Transverse colon (tissue), 4 donors: ENCODE measurements at regions not wholly inside any gene's neighbourhood (a gene's known extent, or its start where the extent isn't known, plus 50 kb on each side); places are given as distances from the start of the nearest gene placed in this dataset.

Experiments used
- DNase-seq: peaks from one replicate; pipeline ENCODE4 v3.0.0-alpha.2; 2019
- H3K27ac ChIP-seq, 4 donors: fragments of 200-600 bp; sonication (generic); 2 replicates each; pipeline ENCODE4 v1.5.1; 2016 to 2018; ENCODE audit warnings: inconsistent platforms in 4 of 4
- H3K27me3 ChIP-seq: fragments of 200-600 bp; sonication (generic); 2 replicates; pipeline ENCODE4 v1.5.1; 2017; ENCODE audit warnings: inconsistent platforms
- H3K36me3 ChIP-seq, 4 donors: fragments of 200-600 bp; sonication (generic); 2 replicates each; pipeline ENCODE4 v1.5.1; 2017 to 2019; ENCODE audit warnings: inconsistent platforms in 4 of 4
- H3K4me1 ChIP-seq, 4 donors: fragments of 200-600 bp; sonication (generic); 2 replicates each; pipeline ENCODE4 v1.5.1; 2017 to 2020; ENCODE audit warnings: inconsistent platforms in 4 of 4
- H3K4me3 ChIP-seq, 4 donors: fragments of 200-600 bp; sonication (generic); 1 replicate in 1 of 4; 2 replicates in 3 of 4; pipeline versions ENCODE4 v1.5.1 to v1.6.1; 2017 to 2019; ENCODE audit warnings: inconsistent platforms in 4 of 4
- H3K9me3 ChIP-seq, 2 donors: fragments of 200-600 bp; sonication (generic); 2 replicates each; pipeline ENCODE4 v1.5.1; 2017 to 2019; ENCODE audit warnings: inconsistent platforms in 2 of 2
- EP300 ChIP-seq: sonication (generic); formaldehyde crosslinking; IDR thresholded peaks from one replicate; pipeline ENCODE4 v1.6.1; 2017; ENCODE audit warnings: antibody characterized with exemption, low read depth
- POLR2A ChIP-seq: fragments of 450-650 bp; IDR thresholded peaks from one replicate; pipeline ENCODE4 v1.6.1; 2016; ENCODE audit warnings: antibody characterized with exemption, mild to moderate bottlenecking, moderate library complexity
- POLR2AphosphoS5 ChIP-seq, 3 donors: sonication (generic); formaldehyde crosslinking; IDR thresholded peaks; one replicate each; pipeline ENCODE4 v1.6.1; 2016; ENCODE audit warnings: antibody characterized with exemption in 3 of 3
- WGBS, 2 donors: methylation state at CpG; one replicate each; pipeline ENCODE4 v1.1.5; 2018; ENCODE audit warnings: low coverage in 1 of 2; 5-methylcytosine and 5-hydroxymethylcytosine counted together
- in situ Hi-C, 4 donors: fragments of 200-750 bp; cut with MboI; loops; one replicate each; pipeline versions ENCODE4 v1.15.0 to v1.15.1; 2017; ENCODE audit warnings: low sequenced_read_pairs in 3 of 4, low pct_ligation_motif_present in 1 of 4, low pct_unique_long_range_greater_than_20kb in 1 of 4
- intact Hi-C: fragments of 100-400 bp; cut with DNase I; formaldehyde crosslinking; loops from one replicate; pipeline ENCODE4 v1.15.1; 2023; ENCODE audit warnings: low total_unique reads
- TF ChIP-seq, protein P1 (sequence below), 5 experiments: fragments of 200-600 bp in 3 of 5; fragments of 450-650 bp in 2 of 5; sonication (generic) in 3 of 5; IDR thresholded peaks; 1 replicate in 2 of 5; 2 replicates in 3 of 5; pipeline ENCODE4 v1.5.1; 2016 to 2017; ENCODE audit warnings: antibody characterized with exemption in 5 of 5, inconsistent platforms in 3 of 5, mild to moderate bottlenecking in 2 of 5, moderate library complexity in 1 of 5

DNA sequence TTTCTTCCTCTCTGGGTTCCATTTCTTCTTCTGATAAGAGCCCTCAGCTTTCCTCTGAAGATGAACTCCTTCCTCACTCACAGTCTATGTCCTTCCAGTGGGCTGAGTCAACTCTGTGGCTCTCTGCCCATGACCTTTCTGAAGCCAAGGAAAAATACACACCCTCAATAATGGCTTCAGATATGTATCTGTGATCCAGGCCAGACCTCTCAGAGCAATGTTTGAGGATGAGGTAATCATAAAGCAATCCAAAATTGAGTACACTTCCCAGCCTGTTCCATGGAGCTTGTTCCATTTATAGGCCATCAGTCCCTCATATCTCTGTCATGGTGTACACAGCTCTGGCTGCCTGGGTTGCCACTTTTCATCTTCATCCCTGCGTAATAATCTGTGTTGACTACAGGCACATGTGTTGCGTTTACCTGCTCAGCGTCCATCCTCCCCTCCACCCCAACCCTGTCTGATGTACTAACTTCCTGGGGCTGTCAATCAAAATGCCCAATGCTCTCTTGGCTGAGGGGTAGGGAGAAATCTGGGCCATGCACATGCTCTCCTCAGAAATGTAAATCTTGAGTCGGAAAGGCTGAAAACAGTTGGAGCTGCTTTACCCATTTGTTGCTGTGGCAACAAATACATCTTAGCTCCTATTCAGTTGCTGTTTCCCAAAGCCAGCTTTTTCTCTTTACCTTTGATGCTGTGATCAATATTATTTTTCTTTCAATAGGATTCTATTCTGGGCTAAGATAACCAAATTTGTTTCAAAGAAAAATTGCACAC lies 377.8 kb upstream of the TMEM132C start:
- H3K27me3 ChIP-seq, result no peaks in the 10 kb centered on the region
- intact Hi-C loops, result no loop called here
- H3K27ac ChIP-seq, result peak overlapping the region in 1 of 4 donors; percentile 14
- 60 to 81% methylated on average over 2 to 4 of the region's 4 CpGs for WGBS, 2 donors
- in situ Hi-C loops, result no loop called here
- TF ChIP-seq, protein P1, sequence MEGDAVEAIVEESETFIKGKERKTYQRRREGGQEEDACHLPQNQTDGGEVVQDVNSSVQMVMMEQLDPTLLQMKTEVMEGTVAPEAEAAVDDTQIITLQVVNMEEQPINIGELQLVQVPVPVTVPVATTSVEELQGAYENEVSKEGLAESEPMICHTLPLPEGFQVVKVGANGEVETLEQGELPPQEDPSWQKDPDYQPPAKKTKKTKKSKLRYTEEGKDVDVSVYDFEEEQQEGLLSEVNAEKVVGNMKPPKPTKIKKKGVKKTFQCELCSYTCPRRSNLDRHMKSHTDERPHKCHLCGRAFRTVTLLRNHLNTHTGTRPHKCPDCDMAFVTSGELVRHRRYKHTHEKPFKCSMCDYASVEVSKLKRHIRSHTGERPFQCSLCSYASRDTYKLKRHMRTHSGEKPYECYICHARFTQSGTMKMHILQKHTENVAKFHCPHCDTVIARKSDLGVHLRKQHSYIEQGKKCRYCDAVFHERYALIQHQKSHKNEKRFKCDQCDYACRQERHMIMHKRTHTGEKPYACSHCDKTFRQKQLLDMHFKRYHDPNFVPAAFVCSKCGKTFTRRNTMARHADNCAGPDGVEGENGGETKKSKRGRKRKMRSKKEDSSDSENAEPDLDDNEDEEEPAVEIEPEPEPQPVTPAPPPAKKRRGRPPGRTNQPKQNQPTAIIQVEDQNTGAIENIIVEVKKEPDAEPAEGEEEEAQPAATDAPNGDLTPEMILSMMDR (IDR thresholded peaks at IDR 0.05), result no peak
- no peak for TF ChIP-seq POLR2A
- no peak for TF ChIP-seq EP300
- peak in 1 of 3 donors; percentile 24 for TF ChIP-seq POLR2AphosphoS5 (IDR thresholded peaks at IDR 0.05)
- no peaks in the 10 kb centered on the region for H3K36me3 ChIP-seq
- no peaks in the 10 kb centered on the region for H3K4me1 ChIP-seq
- DNase-seq, result no peak
- H3K4me3 ChIP-seq, result no peak overlapping the region
- H3K9me3 ChIP-seq, result no peaks in the 10 kb centered on the region

DNA sequence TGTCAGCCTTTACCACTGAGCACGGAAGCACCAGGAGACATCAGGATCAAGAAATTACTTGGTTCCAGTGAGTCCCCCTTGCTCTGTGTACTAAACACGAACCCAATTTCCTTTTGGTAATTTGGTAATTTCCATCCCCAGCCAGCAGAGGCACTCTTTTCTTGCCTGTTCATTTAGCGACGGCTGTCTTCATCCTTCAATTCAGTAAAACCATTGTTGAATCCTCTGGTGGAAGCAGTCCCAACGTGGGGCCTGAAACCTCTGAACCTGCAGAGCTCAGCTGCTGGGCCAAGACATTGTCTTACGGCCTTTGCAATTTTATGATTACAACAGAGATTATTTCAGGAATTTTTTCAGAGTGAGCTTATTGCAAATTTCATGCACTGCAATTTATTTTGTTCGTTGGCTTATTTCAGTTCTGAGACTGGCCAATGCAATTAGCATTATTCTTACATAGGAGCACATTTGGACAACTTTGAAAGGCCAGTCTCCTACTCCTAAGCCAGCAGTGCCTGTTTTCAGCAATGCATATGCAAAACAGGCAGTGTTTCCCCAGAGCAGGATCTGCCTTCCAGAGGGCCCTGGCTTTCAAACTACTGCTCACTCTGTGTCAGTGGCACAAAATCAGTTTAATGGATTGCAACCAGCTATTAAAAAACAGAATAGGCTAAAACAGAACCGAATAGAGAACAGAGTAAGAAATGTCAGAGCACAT lies 372.9 kb upstream of the TMEM132C start:
- Histone ChIP-seq H3K4me1 (no peaks in the 10 kb centered on the region), H3K36me3 (no peaks in the 10 kb centered on the region), H3K27ac (no peak overlapping the region), H3K27me3 (no peaks in the 10 kb centered on the region), H3K4me3 (no peak overlapping the region), H3K9me3 (no peaks in the 10 kb centered on the region)
- WGBS, 2 donors, result 60 to 64% methylated on average over 3 to 8 of the region's 8 CpGs
- intact Hi-C loops, result no loop called here
- DNase-seq, result no peak
- TF ChIP-seq, protein P1 (IDR thresholded peaks at IDR 0.05), result peak in 3 of 5 experiments; percentile 17 to 24 (median 21)
- TF ChIP-seq POLR2A, result no peak
- in situ Hi-C loops, result no loop called here

DNA sequence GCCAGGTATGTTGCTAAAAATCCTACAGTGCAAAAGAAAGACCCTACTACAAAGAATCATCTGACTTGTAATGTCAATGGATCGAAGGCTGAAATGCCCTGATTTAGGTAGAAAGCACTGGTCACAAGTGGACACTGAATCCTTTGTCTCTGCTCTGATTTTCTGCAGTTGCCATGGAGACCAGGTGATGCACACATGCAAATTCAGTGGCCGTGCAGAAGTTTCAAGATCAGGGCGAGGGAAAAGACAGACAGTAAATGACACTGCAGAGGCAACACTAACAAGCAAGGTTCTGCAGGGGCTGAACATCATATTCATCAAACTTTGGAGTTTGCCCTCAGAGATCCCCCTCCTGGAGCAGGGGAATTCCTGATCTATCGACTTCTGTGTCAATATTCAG lies 370.3 kb upstream of the TMEM132C start:
- H3K27me3 ChIP-seq, result no peaks in the 10 kb centered on the region
- H3K9me3 ChIP-seq, result no peaks in the 10 kb centered on the region
- H3K4me3 ChIP-seq, result no peak overlapping the region
- 20 to 73% methylated on average over 1 to 4 of the region's 4 CpGs for WGBS, 2 donors
- no peak for DNase-seq
- intact Hi-C loops, result no loop called here
- TF ChIP-seq POLR2AphosphoS5 (IDR thresholded peaks at IDR 0.05), result no peak
- no peak for TF ChIP-seq EP300
- TF ChIP-seq, protein P1 (IDR thresholded peaks at IDR 0.05), result no peak
- no peak for TF ChIP-seq POLR2A
- no peak overlapping the region for H3K27ac ChIP-seq
- H3K36me3 ChIP-seq, result no peaks in the 10 kb centered on the region
- no peaks in the 10 kb centered on the region for H3K4me1 ChIP-seq
- in situ Hi-C loops, result no loop called here

DNA sequence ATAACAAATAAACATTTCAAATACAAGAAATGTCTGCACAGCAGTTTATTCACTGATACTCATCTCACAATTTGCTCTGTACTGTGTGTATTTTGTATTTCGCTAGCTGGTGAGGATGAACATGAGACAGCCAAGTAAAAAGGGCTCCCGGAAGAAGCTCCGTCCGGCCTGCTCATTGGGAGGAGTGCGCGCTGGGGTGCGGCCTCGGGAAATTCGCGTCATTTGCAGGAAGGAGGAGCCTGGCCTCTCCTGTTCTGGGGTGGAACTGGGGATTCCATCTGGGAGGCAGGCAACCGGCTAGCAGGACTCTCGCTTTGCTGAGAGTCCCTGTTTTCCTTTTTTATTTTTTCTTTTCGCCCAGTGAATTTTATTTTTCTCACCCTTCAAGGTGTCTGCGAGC lies 368.4 kb upstream of the TMEM132C start:
- in situ Hi-C loops, result no loop called here
- WGBS, 2 donors, result 95 to 98% methylated on average over 14 of the region's 14 CpGs
- TF ChIP-seq POLR2A (no peak), POLR2AphosphoS5 (IDR thresholded peaks at IDR 0.05) (no peak), EP300 (no peak)
- TF ChIP-seq, protein P1 (IDR thresholded peaks at IDR 0.05), result no peak
- Histone ChIP-seq H3K4me3 (no peak overlapping the region), H3K27me3 (no peaks in the 10 kb centered on the region), H3K36me3 (no peaks in the 10 kb centered on the region), H3K9me3 (no peaks in the 10 kb centered on the region), H3K4me1 (no peaks in the 10 kb centered on the region), H3K27ac (no peak overlapping the region)
- no peak for DNase-seq
- intact Hi-C loops, result no loop called here
